ENCODE measurements at regions not wholly inside any gene's neighbourhood (a gene's known extent, or its start where the extent isn't known, plus 50 kb on each side); places are given as distances from the start of the nearest gene placed in this dataset.

DNA sequence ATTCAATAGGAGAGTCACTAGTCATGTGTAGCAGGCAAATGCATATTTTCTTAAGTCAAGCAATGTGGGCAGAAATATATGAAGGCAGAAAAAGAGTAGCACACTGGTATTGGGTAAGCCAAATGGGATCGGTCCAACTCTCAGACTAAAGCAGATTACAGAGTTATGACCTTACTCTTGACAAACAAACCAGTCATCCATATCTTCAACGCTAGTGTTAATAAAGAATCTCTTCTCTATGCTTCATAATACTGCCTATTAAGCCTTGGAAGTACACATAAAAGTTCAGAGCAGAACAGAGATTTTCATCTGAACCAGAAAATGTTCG, 320.2 kb upstream of the JARID2 start:
- no peak overlapping the region for H3K27ac ChIP-seq
- no peaks in the 10 kb centered on the region for H3K36me3 ChIP-seq
- no peak overlapping the region for H3K4me3 ChIP-seq
- no peaks in the 10 kb centered on the region for H3K9me3 ChIP-seq
- DNase-seq (ENCODE audit: low spot score in 2 of 2), result no peak
- TF ChIP-seq, protein P1, sequence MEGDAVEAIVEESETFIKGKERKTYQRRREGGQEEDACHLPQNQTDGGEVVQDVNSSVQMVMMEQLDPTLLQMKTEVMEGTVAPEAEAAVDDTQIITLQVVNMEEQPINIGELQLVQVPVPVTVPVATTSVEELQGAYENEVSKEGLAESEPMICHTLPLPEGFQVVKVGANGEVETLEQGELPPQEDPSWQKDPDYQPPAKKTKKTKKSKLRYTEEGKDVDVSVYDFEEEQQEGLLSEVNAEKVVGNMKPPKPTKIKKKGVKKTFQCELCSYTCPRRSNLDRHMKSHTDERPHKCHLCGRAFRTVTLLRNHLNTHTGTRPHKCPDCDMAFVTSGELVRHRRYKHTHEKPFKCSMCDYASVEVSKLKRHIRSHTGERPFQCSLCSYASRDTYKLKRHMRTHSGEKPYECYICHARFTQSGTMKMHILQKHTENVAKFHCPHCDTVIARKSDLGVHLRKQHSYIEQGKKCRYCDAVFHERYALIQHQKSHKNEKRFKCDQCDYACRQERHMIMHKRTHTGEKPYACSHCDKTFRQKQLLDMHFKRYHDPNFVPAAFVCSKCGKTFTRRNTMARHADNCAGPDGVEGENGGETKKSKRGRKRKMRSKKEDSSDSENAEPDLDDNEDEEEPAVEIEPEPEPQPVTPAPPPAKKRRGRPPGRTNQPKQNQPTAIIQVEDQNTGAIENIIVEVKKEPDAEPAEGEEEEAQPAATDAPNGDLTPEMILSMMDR (IDR thresholded peaks at IDR 0.05), result no peak
- no peaks in the 10 kb centered on the region for H3K27me3 ChIP-seq
- intact Hi-C loops (cut with DNase I), result no loop called here
- peaks cover 0 to 10% of the 10 kb centered on the region in 2 donors for H3K4me1 ChIP-seq

- H3K4me1 ChIP-seq, result peaks cover 0 to 10% of the 10 kb centered on the region in 2 donors
- TF ChIP-seq, protein P1 (IDR thresholded peaks at IDR 0.05), result no peak
- H3K36me3 ChIP-seq, result no peaks in the 10 kb centered on the region
- no peaks in the 10 kb centered on the region for H3K9me3 ChIP-seq
- DNase-seq (ENCODE audit: low spot score in 2 of 2), result peak in 1 of 2 donors; percentile 37
- intact Hi-C loops (cut with DNase I), result no loop called here
- no peaks in the 10 kb centered on the region for H3K27me3 ChIP-seq
- no peak overlapping the region for H3K4me3 ChIP-seq
- H3K27ac ChIP-seq, result no peak overlapping the region
Measured at GRCh38 chr6:14927398-14927797, 318.5 kb upstream of the JARID2 start.

- H3K27ac ChIP-seq, result no peak overlapping the region
- no peak for DNase-seq (ENCODE audit: low spot score in 2 of 2)
- intact Hi-C loops (cut with DNase I), result no loop called here
- TF ChIP-seq, protein P1 (IDR thresholded peaks at IDR 0.05), result no peak
- no peak overlapping the region for H3K4me3 ChIP-seq
- H3K36me3 ChIP-seq, result no peaks in the 10 kb centered on the region
- no peaks in the 10 kb centered on the region for H3K9me3 ChIP-seq
- peaks cover 0 to 8% of the 10 kb centered on the region in 2 donors for H3K4me1 ChIP-seq
- H3K27me3 ChIP-seq, result no peaks in the 10 kb centered on the region
Measured at GRCh38 chr6:14929291-14929690, 316.6 kb upstream of the JARID2 start.

DNA sequence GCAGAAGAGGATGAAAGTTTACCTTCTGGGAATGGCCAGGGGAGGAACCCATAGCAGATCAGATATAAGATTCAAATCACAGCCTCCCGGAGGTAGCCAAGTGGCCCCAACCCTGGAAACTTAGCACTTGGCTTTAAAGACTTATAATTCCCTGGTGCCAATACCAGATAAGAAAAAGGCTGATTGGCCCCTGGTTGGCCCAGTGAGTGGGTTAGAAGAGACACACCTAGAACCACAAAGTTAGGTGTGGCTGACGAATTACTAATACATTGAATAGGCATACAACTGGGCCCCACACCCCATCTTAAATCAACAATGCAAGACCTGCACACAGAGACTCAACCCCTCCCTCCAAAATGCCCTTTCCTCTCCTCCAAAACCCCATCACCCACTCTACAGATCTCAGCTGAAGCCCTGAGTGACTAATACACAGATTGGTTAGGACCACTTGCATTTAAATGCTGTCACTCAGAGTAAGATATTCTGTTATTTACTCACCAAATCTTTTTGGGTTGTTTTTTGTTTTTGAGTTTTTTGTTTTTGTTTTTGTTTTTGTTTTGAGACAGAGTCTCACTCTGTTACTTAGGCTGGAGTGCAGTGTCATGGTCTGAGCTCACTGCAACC, 315.4 kb upstream of the JARID2 start:
- DNase-seq (ENCODE audit: low spot score in 2 of 2), result no peak
- Histone ChIP-seq H3K4me1 (no peaks in the 10 kb centered on the region), H3K27ac (no peak overlapping the region), H3K36me3 (no peaks in the 10 kb centered on the region), H3K27me3 (no peaks in the 10 kb centered on the region), H3K4me3 (no peak overlapping the region), H3K9me3 (no peaks in the 10 kb centered on the region)
- TF ChIP-seq, protein P1 (IDR thresholded peaks at IDR 0.05), result no peak
- intact Hi-C loops (cut with DNase I), result no loop called here

GRCh38 chr6:14932485-14933182, 313.2 kb upstream of the JARID2 start:
- Histone ChIP-seq H3K27ac (no peak overlapping the region), H3K4me3 (no peak overlapping the region), H3K27me3 (no peaks in the 10 kb centered on the region), H3K4me1 (no peaks in the 10 kb centered on the region), H3K36me3 (no peaks in the 10 kb centered on the region), H3K9me3 (no peaks in the 10 kb centered on the region)
- no peak for DNase-seq (ENCODE audit: low spot score in 2 of 2)
- intact Hi-C loops (cut with DNase I), result no loop called here
- TF ChIP-seq, protein P1 (IDR thresholded peaks at IDR 0.05), result no peak
